ENCODE measurements at regions not wholly inside any gene's neighbourhood (a gene's known extent, or its start where the extent isn't known, plus 50 kb on each side); places are given as distances from the start of the nearest gene placed in this dataset.

DNA sequence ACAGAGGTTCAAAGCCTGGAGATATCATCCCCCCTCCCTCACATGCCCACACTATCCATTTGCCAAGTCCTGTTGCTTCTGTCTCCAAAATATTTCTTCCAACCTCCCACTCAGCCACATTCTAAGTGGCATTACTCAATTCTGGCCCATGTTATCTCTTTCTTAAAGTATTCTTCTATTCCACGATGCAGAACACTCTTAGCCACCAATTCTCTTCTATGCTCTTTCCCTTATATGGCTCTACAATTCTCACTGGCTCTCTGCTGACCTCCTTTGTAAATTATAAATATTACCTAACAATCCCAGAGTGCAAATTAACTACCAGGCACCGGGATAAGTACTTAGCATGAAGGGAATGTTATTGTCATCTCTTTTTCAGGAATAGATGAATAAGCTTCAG lies 82.4 kb downstream of the KCNJ2 start:
- H4K91ac ChIP-seq (ENCODE audit: insufficient read depth, low read depth, low read length), result no peak overlapping the region
- no peak overlapping the region for H3K23ac ChIP-seq (ENCODE audit: low read depth, low read length)
- H3K79me1 ChIP-seq (ENCODE audit: low read depth in 1 of 2, low read length in 2 of 2), result no peaks in the 10 kb centered on the region
- intact Hi-C loops (cut with micrococcal nuclease), result no loop called here
- 50% methylated on average over 1 of the region's 2 CpGs; no CpG with 5 or more reads in 1 of the 2 experiments for WGBS, 2 experiments (ENCODE audit: extremely low coverage in 2 of 2, insufficient read length in 1 of 2)
- H2BK20ac ChIP-seq (ENCODE audit: low read depth, low read length), result no peak overlapping the region
- no peak overlapping the region for H3K56ac ChIP-seq (ENCODE audit: extremely low read depth, insufficient read depth, low read length)
- no peaks in the 10 kb centered on the region for H4K20me1 ChIP-seq (ENCODE audit: insufficient read depth, low read length)
- no peaks in the 10 kb centered on the region for H3K27me3 ChIP-seq (ENCODE audit: control insufficient read depth, insufficient read depth, low read length)
- H3K9me3 ChIP-seq (ENCODE audit: control insufficient read depth, insufficient read depth, low read length), result no peaks in the 10 kb centered on the region
- H3K9ac ChIP-seq (ENCODE audit: low read depth, low read length), result no peak overlapping the region
- H2AK9ac ChIP-seq (replicated peaks; ENCODE audit: low read depth, low read length, poor library complexity), result no peak overlapping the region
- no peak overlapping the region for H3K4ac ChIP-seq (ENCODE audit: low read depth, low read length)
- ATAC-seq (ENCODE audit: low read depth), result no peak
- H3K9me1 ChIP-seq (ENCODE audit: insufficient read depth, low read length), result no peaks in the 10 kb centered on the region
- H2BK120ac ChIP-seq (ENCODE audit: low read depth, low read length), result no peak overlapping the region
- no TSS peak for BruUV-seq (replicated peaks)
- no peak for DNase-seq
- H2BK15ac ChIP-seq (ENCODE audit: low read depth, low read length), result no peak overlapping the region
- H3K4me2 ChIP-seq (ENCODE audit: low read depth, low read length), result no peak overlapping the region
- H3K18ac ChIP-seq (ENCODE audit: low read depth, low read length), result no peak overlapping the region
- no peaks in the 10 kb centered on the region for H3K36me3 ChIP-seq (ENCODE audit: control insufficient read depth, insufficient read depth, low read length)
- H3K4me3 ChIP-seq (ENCODE audit: insufficient read depth, low read depth, low read length), result no peak overlapping the region
- no peak overlapping the region for H2BK5ac ChIP-seq (ENCODE audit: low read depth, low read length, poor library complexity, severe bottlenecking)
- H2AK5ac ChIP-seq (ENCODE audit: low read depth, low read length), result no peak overlapping the region
- in situ Hi-C loops (cut with MboI; ENCODE audit: low sequenced_read_pairs), result no loop called here
- dilution Hi-C loops (cut with HindIII; ENCODE audit: low sequenced_read_pairs, unreplicated experiment), result no loop called here
- no peak overlapping the region for H3K14ac ChIP-seq (replicated peaks; ENCODE audit: low read depth, low read length)
- H3K4me1 ChIP-seq (ENCODE audit: control insufficient read depth, insufficient read depth, low read length), result 0 out of 2 replicates have a peak, but pooled peaks cover 2% of the 10 kb centered on the region
- no peak for TF ChIP-seq MAZ (IDR thresholded peaks at IDR 0.05; ENCODE audit: borderline replicate concordance, low read depth, low read length)
- TF ChIP-seq NFE2L2 (IDR thresholded peaks at IDR 0.05; ENCODE audit: low read depth, low read length), result no peak
- TF ChIP-seq CEBPB (IDR thresholded peaks at IDR 0.05; ENCODE audit: low read depth, low read length), result no peak
- TF ChIP-seq, protein P1, sequence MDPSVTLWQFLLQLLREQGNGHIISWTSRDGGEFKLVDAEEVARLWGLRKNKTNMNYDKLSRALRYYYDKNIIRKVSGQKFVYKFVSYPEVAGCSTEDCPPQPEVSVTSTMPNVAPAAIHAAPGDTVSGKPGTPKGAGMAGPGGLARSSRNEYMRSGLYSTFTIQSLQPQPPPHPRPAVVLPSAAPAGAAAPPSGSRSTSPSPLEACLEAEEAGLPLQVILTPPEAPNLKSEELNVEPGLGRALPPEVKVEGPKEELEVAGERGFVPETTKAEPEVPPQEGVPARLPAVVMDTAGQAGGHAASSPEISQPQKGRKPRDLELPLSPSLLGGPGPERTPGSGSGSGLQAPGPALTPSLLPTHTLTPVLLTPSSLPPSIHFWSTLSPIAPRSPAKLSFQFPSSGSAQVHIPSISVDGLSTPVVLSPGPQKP (IDR thresholded peaks at IDR 0.05; ENCODE audit: borderline replicate concordance, low read depth, low read length), result no peak
- no peak for TF ChIP-seq BHLHE40 (IDR thresholded peaks at IDR 0.05; ENCODE audit: low read depth, low read length)
- TF ChIP-seq MXI1 (IDR thresholded peaks at IDR 0.05; ENCODE audit: borderline replicate concordance, low read depth, low read length), result no peak
- no peak for TF ChIP-seq RFX5 (IDR thresholded peaks at IDR 0.05; ENCODE audit: low read depth, low read length)
- TF ChIP-seq MAFK (IDR thresholded peaks at IDR 0.05; ENCODE audit: low read depth, low read length), result no peak
- ChIA-PET CTCF (no interaction called here), POLR2A (ENCODE audit: unreplicated experiment) (no interaction called here)
- H2AFZ ChIP-seq (replicated peaks; ENCODE audit: low read length, poor library complexity), result no peak overlapping the region
- H3K27ac ChIP-seq (ENCODE audit: insufficient read depth, low read length), result no peak overlapping the region
- no peak overlapping the region for H4K5ac ChIP-seq (ENCODE audit: low read depth, low read length)
- H4K8ac ChIP-seq (ENCODE audit: low read depth in 2 of 2, low read length in 2 of 2), result no peak overlapping the region

Data from IMR-90 (cell line).